Gastrocnemius medialis (tissue), 4 donors: ENCODE measurements at regions not wholly inside any gene's neighbourhood (a gene's known extent, or its start where the extent isn't known, plus 50 kb on each side); places are given as distances from the start of the nearest gene placed in this dataset.

Experiments used
- ATAC-seq, 2 donors: fragments of 150-250 bp; one replicate each; pipeline ENCODE4 v1.9.1; 2016
- DNase-seq, 2 donors: peaks; one replicate each; pipeline ENCODE4 v3.0.0-alpha.2; 2019
- H3K27ac ChIP-seq, 4 donors: fragments of 200-600 bp; sonication (generic); 1 replicate in 1 of 4; 2 replicates in 3 of 4; pipeline ENCODE4 v1.5.1; 2016 to 2018; ENCODE audit warnings: mild to moderate bottlenecking in 2 of 4, moderate library complexity in 1 of 4
- H3K27me3 ChIP-seq, 3 donors: fragments of 200-600 bp; sonication (generic) in 2 of 3; 1 replicate in 1 of 3; 2 replicates in 2 of 3; pipeline versions ENCODE4 v1.5.1 to v1.6.0; 2016 to 2019; ENCODE audit warnings: mild to moderate bottlenecking in 1 of 3, moderate library complexity in 1 of 3
- H3K36me3 ChIP-seq, 2 donors: fragments of 200-600 bp; sonication (generic) in 1 of 2; one replicate each; pipeline ENCODE4 v1.5.1; 2017 to 2018
- H3K4me1 ChIP-seq, 2 donors: fragments of 200-600 bp; sonication (generic) in 1 of 2; one replicate each; pipeline ENCODE4 v1.5.1; 2016 to 2017; ENCODE audit warnings: mild to moderate bottlenecking in 2 of 2
- H3K4me3 ChIP-seq, 4 donors: fragments of 200-600 bp; sonication (generic) in 3 of 4; 1 replicate in 1 of 4; 2 replicates in 3 of 4; pipeline ENCODE4 v1.5.1; 2016 to 2019; ENCODE audit warnings: mild to moderate bottlenecking in 2 of 4
- H3K9me3 ChIP-seq, 3 donors: fragments of 200-600 bp; sonication (generic) in 2 of 3; 1 replicate in 1 of 3; 2 replicates in 2 of 3; pipeline ENCODE4 v1.5.1; 2016 to 2019
- POLR2A ChIP-seq, 2 donors: fragments of 450-650 bp; IDR thresholded peaks; one replicate each; pipeline ENCODE4 v1.6.1; 2017; ENCODE audit warnings: antibody characterized with exemption in 2 of 2, mild to moderate bottlenecking in 2 of 2, moderate library complexity in 2 of 2
- in situ Hi-C, 4 donors: fragments of 200-750 bp; cut with MboI; loops; one replicate each; pipeline versions ENCODE4 v1.15.0 to v1.8.0; 2017; ENCODE audit warnings: low sequenced_read_pairs in 4 of 4
- intact Hi-C: fragments of 100-400 bp; cut with DNase I; formaldehyde crosslinking; loops from one replicate; pipeline ENCODE4 v1.15.1; 2023; ENCODE audit warnings: low total_unique reads
- TF ChIP-seq, protein P1 (sequence below), 5 experiments: fragments of 450-650 bp in 3 of 5; fragments of 200-600 bp in 2 of 5; sonication (generic) in 2 of 5; IDR thresholded peaks in 4 of 5; conservative IDR thresholded peaks in 1 of 5; 1 replicate in 4 of 5; 2 replicates in 1 of 5; pipeline ENCODE4 v1.5.1; 2016 to 2019; ENCODE audit warnings: antibody characterized with exemption in 5 of 5, mild to moderate bottlenecking in 3 of 5, moderate library complexity in 3 of 5

DNA sequence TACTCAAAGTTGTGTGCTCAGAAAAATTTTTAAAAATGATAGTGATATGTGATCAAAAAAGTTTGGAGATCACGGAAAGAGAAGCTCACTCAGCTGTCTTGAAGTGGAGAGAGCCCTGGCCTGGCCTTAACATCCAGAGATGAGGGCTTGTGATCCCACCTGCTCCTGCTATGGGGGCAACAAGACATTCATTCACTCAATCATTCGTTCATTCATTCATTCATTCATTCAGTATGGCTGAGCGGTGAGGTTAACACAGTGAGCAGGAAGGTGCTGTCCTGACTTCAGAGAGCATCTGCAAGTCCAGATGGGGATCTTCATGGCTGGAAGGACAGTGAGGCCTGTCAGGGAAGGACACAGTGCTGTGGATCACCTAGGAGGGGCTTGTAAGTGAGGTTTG, 112.3 kb downstream of the SLC25A47 start:
- ATAC-seq (no peak), DNase-seq (no peak)
- intact Hi-C loops (no loop called here), in situ Hi-C loops (no loop called here)
- TF ChIP-seq POLR2A (IDR thresholded peaks at IDR 0.05): no peak
- TF ChIP-seq, protein P1, sequence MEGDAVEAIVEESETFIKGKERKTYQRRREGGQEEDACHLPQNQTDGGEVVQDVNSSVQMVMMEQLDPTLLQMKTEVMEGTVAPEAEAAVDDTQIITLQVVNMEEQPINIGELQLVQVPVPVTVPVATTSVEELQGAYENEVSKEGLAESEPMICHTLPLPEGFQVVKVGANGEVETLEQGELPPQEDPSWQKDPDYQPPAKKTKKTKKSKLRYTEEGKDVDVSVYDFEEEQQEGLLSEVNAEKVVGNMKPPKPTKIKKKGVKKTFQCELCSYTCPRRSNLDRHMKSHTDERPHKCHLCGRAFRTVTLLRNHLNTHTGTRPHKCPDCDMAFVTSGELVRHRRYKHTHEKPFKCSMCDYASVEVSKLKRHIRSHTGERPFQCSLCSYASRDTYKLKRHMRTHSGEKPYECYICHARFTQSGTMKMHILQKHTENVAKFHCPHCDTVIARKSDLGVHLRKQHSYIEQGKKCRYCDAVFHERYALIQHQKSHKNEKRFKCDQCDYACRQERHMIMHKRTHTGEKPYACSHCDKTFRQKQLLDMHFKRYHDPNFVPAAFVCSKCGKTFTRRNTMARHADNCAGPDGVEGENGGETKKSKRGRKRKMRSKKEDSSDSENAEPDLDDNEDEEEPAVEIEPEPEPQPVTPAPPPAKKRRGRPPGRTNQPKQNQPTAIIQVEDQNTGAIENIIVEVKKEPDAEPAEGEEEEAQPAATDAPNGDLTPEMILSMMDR (IDR thresholded peaks at IDR 0.05 in 4 of 5, conservative IDR thresholded peaks at IDR 0.05 in 1 of 5): no peak
- H3K27me3 ChIP-seq: no peaks in the 10 kb centered on the region
- peaks cover 8 to 15% of the 10 kb centered on the region in 2 donors for H3K4me1 ChIP-seq
- H3K4me3 ChIP-seq: no peak overlapping the region
- no peaks in the 10 kb centered on the region for H3K9me3 ChIP-seq
- H3K27ac ChIP-seq: no peak overlapping the region
- H3K36me3 ChIP-seq: no peaks in the 10 kb centered on the region

DNA sequence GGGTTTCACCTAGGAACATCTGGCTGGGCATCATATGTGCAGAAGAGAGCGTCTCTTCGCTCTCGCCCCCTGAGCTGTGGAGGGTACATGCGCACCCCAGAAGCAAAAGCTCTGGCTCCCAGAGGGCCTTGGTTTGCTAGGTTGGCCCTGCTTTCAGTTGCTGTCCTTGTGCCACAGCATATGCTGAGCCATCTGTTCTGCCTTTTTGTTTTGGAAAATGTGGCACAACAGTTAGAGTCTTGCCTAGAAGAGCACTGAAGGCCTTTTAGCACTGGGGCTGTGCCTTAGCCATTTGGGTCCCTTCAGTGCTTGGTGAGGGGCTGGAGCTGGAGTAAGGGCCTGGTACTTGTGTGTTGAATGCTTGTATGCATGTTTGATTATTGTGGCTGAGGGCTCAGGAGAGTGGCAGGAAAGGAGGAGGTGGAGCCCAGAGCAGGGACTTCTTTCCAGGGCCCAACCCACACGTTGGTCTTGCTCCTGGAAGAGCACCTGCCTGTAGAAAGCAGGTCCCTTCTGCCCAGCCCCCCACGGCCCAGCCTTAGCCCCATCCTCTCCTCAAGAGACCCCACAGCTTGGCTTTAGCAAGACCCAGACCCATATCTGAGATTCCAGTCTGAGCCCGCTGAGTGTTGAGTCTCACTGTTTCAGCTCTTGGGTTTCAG, 113.7 kb downstream of the SLC25A47 start:
- no peaks in the 10 kb centered on the region for H3K36me3 ChIP-seq
- ATAC-seq (no peak), DNase-seq (no peak)
- H3K27ac ChIP-seq: no peak overlapping the region
- intact Hi-C loops (no loop called here), in situ Hi-C loops (no loop called here)
- H3K4me3 ChIP-seq: no peak overlapping the region
- H3K27me3 ChIP-seq: no peaks in the 10 kb centered on the region
- H3K9me3 ChIP-seq: no peaks in the 10 kb centered on the region
- no peak for TF ChIP-seq POLR2A (IDR thresholded peaks at IDR 0.05)
- TF ChIP-seq, protein P1 (IDR thresholded peaks at IDR 0.05 in 4 of 5, conservative IDR thresholded peaks at IDR 0.05 in 1 of 5): no peak
- H3K4me1 ChIP-seq: peaks cover 14 to 20% of the 10 kb centered on the region in 2 donors

DNA sequence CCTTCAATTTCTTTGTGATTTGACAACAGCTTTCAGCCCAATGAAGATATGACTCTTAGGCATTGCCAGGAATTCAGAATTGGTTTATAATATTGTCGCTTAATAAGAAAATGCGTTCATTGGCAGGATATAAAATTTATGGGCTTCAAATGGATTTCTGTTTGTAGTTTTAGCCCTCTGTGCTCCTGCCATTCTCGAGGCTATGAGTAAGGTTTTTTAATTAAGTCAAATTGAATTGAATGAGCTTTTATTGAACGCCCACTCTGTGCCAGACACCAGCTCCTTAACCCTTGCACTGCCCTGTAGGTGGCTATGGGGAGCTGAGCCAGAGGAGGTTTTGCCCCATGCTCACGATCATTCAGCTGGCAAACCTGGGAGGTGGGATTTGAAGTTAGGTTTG, 115.1 kb downstream of the SLC25A47 start:
- Histone ChIP-seq H3K4me1 (peaks cover 14 to 20% of the 10 kb centered on the region in 2 donors), H3K27me3 (no peaks in the 10 kb centered on the region), H3K4me3 (no peak overlapping the region), H3K9me3 (no peaks in the 10 kb centered on the region), H3K36me3 (no peaks in the 10 kb centered on the region), H3K27ac (no peak overlapping the region)
- ATAC-seq (no peak), DNase-seq (no peak)
- TF ChIP-seq POLR2A (IDR thresholded peaks at IDR 0.05): no peak
- TF ChIP-seq, protein P1 (IDR thresholded peaks at IDR 0.05 in 4 of 5, conservative IDR thresholded peaks at IDR 0.05 in 1 of 5): no peak
- intact Hi-C loops: no loop called here
- in situ Hi-C loops: no loop called here

DNA sequence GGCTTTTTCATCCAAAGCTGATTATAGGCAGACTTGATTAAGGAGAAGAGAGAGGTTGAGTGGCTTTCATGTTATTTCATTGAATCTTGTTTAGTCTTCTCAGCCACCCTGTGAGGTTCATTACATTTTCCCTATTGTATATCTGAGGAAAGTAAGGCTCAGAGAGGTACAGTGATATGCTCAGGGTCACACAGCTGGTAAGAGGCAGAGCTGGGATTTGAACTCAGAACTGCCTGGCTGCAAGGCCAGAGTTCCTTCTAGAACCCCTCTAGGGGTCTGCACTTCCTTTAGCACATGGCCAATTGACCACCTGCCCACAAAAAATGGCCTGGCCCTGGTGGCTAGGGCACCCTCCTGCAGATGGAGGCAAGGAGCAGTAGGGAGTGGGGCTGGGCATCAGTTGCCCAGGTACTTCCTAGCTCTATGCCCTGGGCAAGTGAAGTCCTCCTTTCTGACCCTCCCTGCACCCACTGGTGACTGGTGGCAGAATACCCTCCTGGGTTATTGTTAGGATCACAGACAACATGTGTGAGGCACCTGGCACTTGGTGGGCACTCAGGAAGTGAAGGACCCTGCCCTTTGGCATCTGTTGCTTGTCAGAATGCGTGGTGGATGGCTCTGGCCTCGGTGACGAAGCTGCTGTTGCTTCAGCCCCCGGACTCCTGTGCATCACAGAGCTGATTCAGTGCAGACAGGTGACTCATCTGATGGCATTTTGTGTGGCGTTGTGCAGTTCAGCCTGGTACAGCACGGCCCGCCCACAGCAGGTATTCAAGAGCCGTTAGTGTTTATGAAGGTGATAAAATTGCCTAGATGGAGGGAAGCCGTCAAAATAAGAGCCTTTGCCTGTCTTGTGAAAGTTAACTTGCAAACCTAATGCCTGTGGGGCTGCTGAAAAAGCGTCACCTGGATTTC, 115.8 kb downstream of the SLC25A47 start:
- peaks cover 14 to 20% of the 10 kb centered on the region in 2 donors for H3K4me1 ChIP-seq
- TF ChIP-seq, protein P1 (IDR thresholded peaks at IDR 0.05 in 4 of 5, conservative IDR thresholded peaks at IDR 0.05 in 1 of 5): no peak
- TF ChIP-seq POLR2A (IDR thresholded peaks at IDR 0.05): no peak
- no peak overlapping the region for H3K4me3 ChIP-seq
- no peaks in the 10 kb centered on the region for H3K9me3 ChIP-seq
- in situ Hi-C loops: no loop called here
- DNase-seq (no peak), ATAC-seq (no peak)
- H3K27me3 ChIP-seq: no peaks in the 10 kb centered on the region
- intact Hi-C loops: no loop called here
- H3K36me3 ChIP-seq: no peaks in the 10 kb centered on the region
- H3K27ac ChIP-seq: no peak overlapping the region
